GM12878 (cell line): ENCODE measurements at regions not wholly inside any gene's neighbourhood (a gene's known extent, or its start where the extent isn't known, plus 50 kb on each side); places are given as distances from the start of the nearest gene placed in this dataset.

Experiments
- ATAC-seq: fragments of 200-7000 bp; cut with Tn5 transposase; 3 replicates; pipeline ENCODE4 v1.9.1; 2020; ENCODE audit warnings: mild to moderate bottlenecking, moderate library complexity
- BruUV-seq: library from RNA; stranded (reverse); fragments of 400-500 nt; replicated peaks from 2 replicates; lab custom pipeline; 2021; lab: Mats Ljungman, UMichigan
- CTCF ChIA-PET: fragments of 300-600 bp; sonication (Branson Sonifier 250); formaldehyde crosslinking; extraction: SDS; loops from one replicate; lab custom pipeline; 2021; ENCODE audit warnings: inconsistent platforms; lab: Yijun Ruan, JAX
- POLR2A ChIA-PET: fragments of 350-600 bp; formaldehyde crosslinking; extraction: SDS; loops from one replicate; lab custom pipeline; 2021; ENCODE audit warnings: inconsistent platforms; lab: Charles Lee
- RAD21 ChIA-PET: fragments of 300-600 bp; sonication (Branson Sonifier 250); formaldehyde crosslinking; loops from one replicate; lab custom pipeline; 2023; ENCODE audit warnings: antibody characterized with exemption; ENCODE audit not compliant: unreplicated experiment; lab: Charles Lee
- SMC1A ChIA-PET: fragments of 300-600 bp; sonication (Branson Sonifier 250); formaldehyde crosslinking; loops from one replicate; lab custom pipeline; 2023; ENCODE audit not compliant: unreplicated experiment, uncharacterized antibody; lab: Charles Lee
- DNase-seq: peaks from one replicate; pipeline ENCODE4 v3.0.0-alpha.2; 2011; ENCODE audit warnings: low read depth, low spot score
- FAIRE-seq: peaks from 3 replicates; lab custom pipeline; 2011; peaks lifted over from hg19 to GRCh38; lab: Jason Lieb, UNC
- H2AFZ ChIP-seq: 2 replicates; pipeline ENCODE4 v1.6.0; 2011; ENCODE audit warnings: low read depth, low read length, control low read depth; ENCODE audit not compliant: control insufficient read depth
- H3K27ac ChIP-seq: 2 replicates; pipeline ENCODE4 v1.5.1; 2011; ENCODE audit warnings: control low read depth; ENCODE audit not compliant: control insufficient read depth, insufficient read depth
- H3K27me3 ChIP-seq, 2 experiments: replicated peaks in 1 of 2; 2 replicates each; pipeline versions ENCODE4 v1.6.0 to v1.6.1; 2011; ENCODE audit warnings: low read length in 1 of 2; ENCODE audit not compliant: control insufficient read depth in 2 of 2, insufficient read depth in 2 of 2
- H3K36me3 ChIP-seq, 2 experiments: 2 replicates each; pipeline ENCODE4 v1.5.1; 2011; ENCODE audit warnings: low read length in 1 of 2; ENCODE audit not compliant: control insufficient read depth in 2 of 2, insufficient read depth in 2 of 2
- H3K4me1 ChIP-seq: 2 replicates; pipeline ENCODE4 v1.6.1; 2011; ENCODE audit warnings: mild to moderate bottlenecking, low read length, moderate library complexity, mixed read lengths; ENCODE audit not compliant: control insufficient read depth, insufficient read depth
- H3K4me2 ChIP-seq: 2 replicates; pipeline ENCODE4 v1.6.0; 2011; ENCODE audit warnings: control low read depth; ENCODE audit not compliant: control insufficient read depth, insufficient read depth
- H3K4me3 ChIP-seq: fragments of 200-600 bp; sonication (generic); 2 replicates; pipeline ENCODE4 v1.5.1; 2016
- H3K79me2 ChIP-seq: 2 replicates; pipeline ENCODE4 v1.6.0; 2011; ENCODE audit warnings: low read length; ENCODE audit not compliant: control insufficient read depth, insufficient read depth
- H3K9ac ChIP-seq: 2 replicates; pipeline ENCODE4 v1.8.0; 2011; ENCODE audit warnings: low read length, control low read depth, mixed read lengths; ENCODE audit not compliant: control insufficient read depth, insufficient read depth
- H3K9me3 ChIP-seq: replicated peaks from 3 replicates; pipeline ENCODE4 v1.5.1; 2011; ENCODE audit warnings: mild to moderate bottlenecking, low read length; ENCODE audit not compliant: control insufficient read depth, insufficient read depth
- H4K20me1 ChIP-seq: 2 replicates; pipeline ENCODE4 v1.6.0; 2011; ENCODE audit not compliant: control insufficient read depth, insufficient read depth
- ATF7 ChIP-seq: fragments of 450-650 bp; IDR thresholded peaks from 2 replicates; pipeline ENCODE4 v1.6.1; 2016; ENCODE audit warnings: low read depth, mild to moderate bottlenecking
- BCL11A ChIP-seq: IDR thresholded peaks from 2 replicates; pipeline ENCODE4 v1.6.1; 2011; ENCODE audit warnings: low read depth, low read length
- EP300 ChIP-seq, 2 experiments: fragments of 150-350 bp in 1 of 2; IDR thresholded peaks; 2 replicates each; pipeline ENCODE4 v1.6.1; 2011 to 2012; ENCODE audit warnings: low read depth in 2 of 2, low read length in 2 of 2, borderline replicate concordance in 1 of 2, improper control_type of control experiment in 1 of 2, inconsistent platforms in 1 of 2; ENCODE audit not compliant: control insufficient read depth in 1 of 2
- FOXK2 ChIP-seq: fragments of 450-650 bp; IDR thresholded peaks from 2 replicates; pipeline ENCODE4 v1.6.1; 2017; ENCODE audit warnings: mild to moderate bottlenecking, moderate library complexity
- HCFC1 ChIP-seq: fragments of 150-350 bp; IDR thresholded peaks from 2 replicates; pipeline ENCODE4 v1.6.1; 2014; ENCODE audit warnings: low read length
- HDAC2 ChIP-seq: fragments of 200-600 bp; sonication (generic); IDR thresholded peaks from 2 replicates; pipeline ENCODE4 v1.6.1; 2017
- JUND ChIP-seq: IDR thresholded peaks from 2 replicates; pipeline ENCODE4 v1.6.1; 2012; ENCODE audit warnings: low read depth, mild to moderate bottlenecking, low read length, improper control_type of control experiment, moderate library complexity
- KLF5 ChIP-seq: fragments of 450-650 bp; IDR thresholded peaks from 2 replicates; pipeline ENCODE4 v1.6.1; 2014; ENCODE audit warnings: mild to moderate bottlenecking; ENCODE audit not compliant: partially characterized antibody
- PML ChIP-seq: IDR thresholded peaks from 2 replicates; pipeline ENCODE4 v1.6.1; 2012; ENCODE audit warnings: low read length, inconsistent platforms
- WGBS: methylation state at CpG from one replicate; pipeline ENCODE4 v1.1.6; 2016; ENCODE audit warnings: low lambda C conversion rate; ENCODE audit not compliant: insufficient replicate concordance, insufficient coverage; ENCODE audit errors: missing lambda C conversion rate; 5-methylcytosine and 5-hydroxymethylcytosine counted together
- in situ Hi-C: fragments of 300-500 bp; cut with MboI; formaldehyde crosslinking; loops from 9 replicates; pipeline ENCODE4 v1.14.3; 2018; ENCODE audit warnings: mixed read lengths
- intact Hi-C: fragments of 100-400 bp; cut with micrococcal nuclease; formaldehyde crosslinking; loops from one replicate; pipeline ENCODE4 v1.14.2; 2022; ENCODE audit not compliant: unreplicated experiment
- TF ChIP-seq, protein P1 (sequence below): fragments of 450-650 bp; formaldehyde crosslinking; IDR thresholded peaks from 2 replicates; pipeline ENCODE4 v1.5.0; 2022; ENCODE audit warnings: mild to moderate bottlenecking, missing genetic modification characterization
- TF ChIP-seq, protein P2 (sequence below): fragments of 450-650 bp; IDR thresholded peaks from 2 replicates; pipeline ENCODE4 v1.6.1; 2017; ENCODE audit warnings: mild to moderate bottlenecking, moderate library complexity

DNA sequence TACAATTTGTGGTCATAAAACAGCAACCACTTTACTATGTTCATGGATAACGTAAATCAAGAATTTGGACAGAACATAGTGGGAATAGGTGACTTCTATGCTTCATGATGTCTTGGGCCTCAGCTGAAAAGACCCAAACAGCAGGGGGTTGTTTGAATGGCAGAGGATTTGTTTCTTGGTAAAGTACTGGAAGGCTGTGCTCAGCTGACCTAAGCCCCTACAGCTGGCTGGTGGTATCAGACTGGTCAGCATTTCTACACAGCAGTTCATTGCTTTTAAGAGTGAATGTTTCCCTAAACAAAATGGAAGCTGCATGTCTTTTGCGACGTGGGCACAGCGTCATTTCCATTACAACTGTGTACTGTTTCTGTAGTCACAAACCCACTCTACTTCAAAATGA, 148.5 kb upstream of the DEFB112 start:
- no peaks in the 10 kb centered on the region; a peak in 1 of 4 replicates for H3K27me3 ChIP-seq
- 29% methylated on average over 4 of the region's 4 CpGs for WGBS
- no peaks in the 10 kb centered on the region for H4K20me1 ChIP-seq
- CTCF ChIA-PET: no interaction called here
- TF ChIP-seq PML: no peak
- no peak for TF ChIP-seq FOXK2
- TF ChIP-seq ATF7: no peak
- TF ChIP-seq, protein P1, sequence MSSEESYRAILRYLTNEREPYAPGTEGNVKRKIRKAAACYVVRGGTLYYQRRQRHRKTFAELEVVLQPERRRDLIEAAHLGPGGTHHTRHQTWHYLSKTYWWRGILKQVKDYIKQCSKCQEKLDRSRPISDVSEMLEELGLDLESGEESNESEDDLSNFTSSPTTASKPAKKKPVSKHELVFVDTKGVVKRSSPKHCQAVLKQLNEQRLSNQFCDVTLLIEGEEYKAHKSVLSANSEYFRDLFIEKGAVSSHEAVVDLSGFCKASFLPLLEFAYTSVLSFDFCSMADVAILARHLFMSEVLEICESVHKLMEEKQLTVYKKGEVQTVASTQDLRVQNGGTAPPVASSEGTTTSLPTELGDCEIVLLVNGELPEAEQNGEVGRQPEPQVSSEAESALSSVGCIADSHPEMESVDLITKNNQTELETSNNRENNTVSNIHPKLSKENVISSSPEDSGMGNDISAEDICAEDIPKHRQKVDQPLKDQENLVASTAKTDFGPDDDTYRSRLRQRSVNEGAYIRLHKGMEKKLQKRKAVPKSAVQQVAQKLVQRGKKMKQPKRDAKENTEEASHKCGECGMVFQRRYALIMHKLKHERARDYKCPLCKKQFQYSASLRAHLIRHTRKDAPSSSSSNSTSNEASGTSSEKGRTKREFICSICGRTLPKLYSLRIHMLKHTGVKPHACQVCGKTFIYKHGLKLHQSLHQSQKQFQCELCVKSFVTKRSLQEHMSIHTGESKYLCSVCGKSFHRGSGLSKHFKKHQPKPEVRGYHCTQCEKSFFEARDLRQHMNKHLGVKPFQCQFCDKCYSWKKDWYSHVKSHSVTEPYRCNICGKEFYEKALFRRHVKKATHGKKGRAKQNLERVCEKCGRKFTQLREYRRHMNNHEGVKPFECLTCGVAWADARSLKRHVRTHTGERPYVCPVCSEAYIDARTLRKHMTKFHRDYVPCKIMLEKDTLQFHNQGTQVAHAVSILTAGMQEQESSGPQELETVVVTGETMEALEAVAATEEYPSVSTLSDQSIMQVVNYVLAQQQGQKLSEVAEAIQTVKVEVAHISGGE (CRISPR knock-in tag): no peak
- TF ChIP-seq JUND: no peak
- TF ChIP-seq HCFC1: no peak
- no peak for TF ChIP-seq KLF5
- TF ChIP-seq, protein P2, sequence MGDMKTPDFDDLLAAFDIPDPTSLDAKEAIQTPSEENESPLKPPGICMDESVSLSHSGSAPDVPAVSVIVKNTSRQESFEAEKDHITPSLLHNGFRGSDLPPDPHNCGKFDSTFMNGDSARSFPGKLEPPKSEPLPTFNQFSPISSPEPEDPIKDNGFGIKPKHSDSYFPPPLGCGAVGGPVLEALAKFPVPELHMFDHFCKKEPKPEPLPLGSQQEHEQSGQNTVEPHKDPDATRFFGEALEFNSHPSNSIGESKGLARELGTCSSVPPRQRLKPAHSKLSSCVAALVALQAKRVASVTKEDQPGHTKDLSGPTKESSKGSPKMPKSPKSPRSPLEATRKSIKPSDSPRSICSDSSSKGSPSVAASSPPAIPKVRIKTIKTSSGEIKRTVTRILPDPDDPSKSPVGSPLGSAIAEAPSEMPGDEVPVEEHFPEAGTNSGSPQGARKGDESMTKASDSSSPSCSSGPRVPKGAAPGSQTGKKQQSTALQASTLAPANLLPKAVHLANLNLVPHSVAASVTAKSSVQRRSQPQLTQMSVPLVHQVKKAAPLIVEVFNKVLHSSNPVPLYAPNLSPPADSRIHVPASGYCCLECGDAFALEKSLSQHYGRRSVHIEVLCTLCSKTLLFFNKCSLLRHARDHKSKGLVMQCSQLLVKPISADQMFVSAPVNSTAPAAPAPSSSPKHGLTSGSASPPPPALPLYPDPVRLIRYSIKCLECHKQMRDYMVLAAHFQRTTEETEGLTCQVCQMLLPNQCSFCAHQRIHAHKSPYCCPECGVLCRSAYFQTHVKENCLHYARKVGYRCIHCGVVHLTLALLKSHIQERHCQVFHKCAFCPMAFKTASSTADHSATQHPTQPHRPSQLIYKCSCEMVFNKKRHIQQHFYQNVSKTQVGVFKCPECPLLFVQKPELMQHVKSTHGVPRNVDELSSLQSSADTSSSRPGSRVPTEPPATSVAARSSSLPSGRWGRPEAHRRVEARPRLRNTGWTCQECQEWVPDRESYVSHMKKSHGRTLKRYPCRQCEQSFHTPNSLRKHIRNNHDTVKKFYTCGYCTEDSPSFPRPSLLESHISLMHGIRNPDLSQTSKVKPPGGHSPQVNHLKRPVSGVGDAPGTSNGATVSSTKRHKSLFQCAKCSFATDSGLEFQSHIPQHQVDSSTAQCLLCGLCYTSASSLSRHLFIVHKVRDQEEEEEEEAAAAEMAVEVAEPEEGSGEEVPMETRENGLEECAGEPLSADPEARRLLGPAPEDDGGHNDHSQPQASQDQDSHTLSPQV: no peak
- TF ChIP-seq EP300 (IDR thresholded peaks at IDR 0.05; ENCODE audit: borderline replicate concordance in 1 of 2, control insufficient read depth in 1 of 2, low read depth in 2 of 2, low read length in 2 of 2): no peak
- TF ChIP-seq HDAC2: no peak
- no peak for TF ChIP-seq BCL11A
- H3K9me3 ChIP-seq: no peaks in the 10 kb centered on the region
- FAIRE-seq: no peak
- BruUV-seq: no TSS peak
- no peak for ATAC-seq
- H3K4me2 ChIP-seq: no peak overlapping the region
- H3K4me1 ChIP-seq: no peaks in the 10 kb centered on the region
- in situ Hi-C loops: no loop called here
- no peaks in the 10 kb centered on the region for H3K36me3 ChIP-seq
- RAD21 ChIA-PET: no interaction called here
- H3K27ac ChIP-seq: no peak overlapping the region
- H3K79me2 ChIP-seq: no peaks in the 10 kb centered on the region
- POLR2A ChIA-PET: no interaction called here
- SMC1A ChIA-PET: no interaction called here
- intact Hi-C loops: no loop called here
- H2AFZ ChIP-seq: no peak overlapping the region
- H3K9ac ChIP-seq: no peak overlapping the region
- no peak for DNase-seq
- no peak overlapping the region for H3K4me3 ChIP-seq
